ENCODE measurements at regions not wholly inside any gene's neighbourhood (a gene's known extent, or its start where the extent isn't known, plus 50 kb on each side); places are given as distances from the start of the nearest gene placed in this dataset.

- TF ChIP-seq POLR2A (IDR thresholded peaks at IDR 0.05; ENCODE audit: low read depth, low read length) (no peak), TAF1 (IDR thresholded peaks at IDR 0.05; ENCODE audit: borderline replicate concordance, low read depth, low read length) (no peak)
Observed at GRCh38 chr4:29726938-29727337, 993.2 kb upstream of the PCDH7 start.
